Smooth muscle cell (in vitro differentiated cells): ENCODE measurements at regions not wholly inside any gene's neighbourhood (a gene's known extent, or its start where the extent isn't known, plus 50 kb on each side); places are given as distances from the start of the nearest gene placed in this dataset.

Experiments
- DNase-seq: peaks from one replicate; lab custom pipeline; 2025; ENCODE audit not compliant: unreplicated experiment; lab: John Stamatoyannopoulos, UW
- H2AFZ ChIP-seq: fragments of 200-600 bp; sonication (generic); 2 replicates; pipeline ENCODE4 v1.6.0; 2016; ENCODE audit warnings: antibody characterized with exemption, low read depth, mild to moderate bottlenecking
- H3F3A ChIP-seq: fragments of 200-600 bp; sonication (generic); 2 replicates; pipeline ENCODE4 v1.6.0; 2017; ENCODE audit warnings: antibody characterized with exemption, low read depth
- H3K27ac ChIP-seq: fragments of 200-600 bp; sonication (generic); 2 replicates; pipeline ENCODE4 v1.5.1; 2016; ENCODE audit warnings: low read depth, mild to moderate bottlenecking
- H3K27me3 ChIP-seq: fragments of 200-600 bp; sonication (generic); 2 replicates; pipeline ENCODE4 v1.6.1; 2016; ENCODE audit warnings: low read depth, mild to moderate bottlenecking
- H3K36me3 ChIP-seq: fragments of 200-600 bp; sonication (generic); 2 replicates; pipeline ENCODE4 v1.5.1; 2016; ENCODE audit warnings: low read depth
- H3K4me1 ChIP-seq: fragments of 200-600 bp; sonication (generic); 2 replicates; pipeline ENCODE4 v1.5.1; 2016; ENCODE audit warnings: low read depth
- H3K4me2 ChIP-seq: fragments of 200-600 bp; sonication (generic); 2 replicates; pipeline ENCODE4 v1.6.0; 2016; ENCODE audit warnings: mild to moderate bottlenecking
- H3K4me3 ChIP-seq: fragments of 200-600 bp; sonication (generic); 2 replicates; pipeline ENCODE4 v1.5.1; 2016; ENCODE audit warnings: mild to moderate bottlenecking
- H3K79me2 ChIP-seq: fragments of 200-600 bp; sonication (generic); 2 replicates; pipeline ENCODE4 v1.6.0; 2016; ENCODE audit warnings: low read depth, mild to moderate bottlenecking
- H3K9ac ChIP-seq: fragments of 200-600 bp; sonication (generic); 2 replicates; pipeline ENCODE4 v1.6.0; 2016; ENCODE audit warnings: low read depth
- H3K9me3 ChIP-seq: fragments of 200-600 bp; sonication (generic); replicated peaks from 2 replicates; pipeline ENCODE4 v1.5.1; 2016; ENCODE audit warnings: low read depth
- H4K20me1 ChIP-seq: fragments of 200-600 bp; sonication (generic); 2 replicates; pipeline ENCODE4 v1.6.0; 2016; ENCODE audit warnings: low read depth
- WGBS: methylation state at CpG from one replicate; pipeline ENCODE4 v1.1.7; 2016; ENCODE audit warnings: low lambda C conversion rate; 5-methylcytosine and 5-hydroxymethylcytosine counted together
- TF ChIP-seq, protein P1 (sequence below): fragments of 200-600 bp; sonication (generic); IDR thresholded peaks from 2 replicates; pipeline ENCODE4 v1.5.1; 2017; ENCODE audit warnings: borderline replicate concordance, mild to moderate bottlenecking, antibody characterized with exemption; ENCODE audit not compliant: insufficient read depth, poor library complexity, severe bottlenecking

GRCh38 chr22:26906464-26906863 lies 249.1 kb downstream of the MIAT start:
- Histone ChIP-seq H3K27me3 (peaks cover 83% of the 10 kb centered on the region), H3F3A (no peaks in the 10 kb centered on the region)
- 90% methylated on average over 10 of the region's 10 CpGs for WGBS

DNA sequence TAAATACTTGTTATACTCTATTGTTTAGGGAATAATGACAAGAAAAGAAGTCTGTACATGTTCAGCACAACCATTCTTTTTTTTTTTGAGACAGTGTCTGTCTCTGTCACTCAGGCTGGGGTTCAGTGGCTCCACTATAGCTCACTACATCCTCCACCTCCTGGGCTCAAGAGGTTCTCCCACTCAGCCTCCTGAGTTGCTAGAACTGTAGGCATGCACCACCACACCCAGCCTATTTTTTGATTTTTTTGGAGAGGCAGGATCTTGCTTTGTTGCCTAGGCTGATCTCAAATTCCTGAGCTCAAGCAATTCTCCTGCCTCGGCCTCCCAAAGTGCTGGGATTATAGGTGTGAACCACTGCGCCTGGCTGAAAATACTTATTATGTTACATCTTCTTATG lies 250.0 kb downstream of the MIAT start:
- no peaks in the 10 kb centered on the region for H4K20me1 ChIP-seq
- no peak overlapping the region for H3K9ac ChIP-seq
- TF ChIP-seq, protein P1, sequence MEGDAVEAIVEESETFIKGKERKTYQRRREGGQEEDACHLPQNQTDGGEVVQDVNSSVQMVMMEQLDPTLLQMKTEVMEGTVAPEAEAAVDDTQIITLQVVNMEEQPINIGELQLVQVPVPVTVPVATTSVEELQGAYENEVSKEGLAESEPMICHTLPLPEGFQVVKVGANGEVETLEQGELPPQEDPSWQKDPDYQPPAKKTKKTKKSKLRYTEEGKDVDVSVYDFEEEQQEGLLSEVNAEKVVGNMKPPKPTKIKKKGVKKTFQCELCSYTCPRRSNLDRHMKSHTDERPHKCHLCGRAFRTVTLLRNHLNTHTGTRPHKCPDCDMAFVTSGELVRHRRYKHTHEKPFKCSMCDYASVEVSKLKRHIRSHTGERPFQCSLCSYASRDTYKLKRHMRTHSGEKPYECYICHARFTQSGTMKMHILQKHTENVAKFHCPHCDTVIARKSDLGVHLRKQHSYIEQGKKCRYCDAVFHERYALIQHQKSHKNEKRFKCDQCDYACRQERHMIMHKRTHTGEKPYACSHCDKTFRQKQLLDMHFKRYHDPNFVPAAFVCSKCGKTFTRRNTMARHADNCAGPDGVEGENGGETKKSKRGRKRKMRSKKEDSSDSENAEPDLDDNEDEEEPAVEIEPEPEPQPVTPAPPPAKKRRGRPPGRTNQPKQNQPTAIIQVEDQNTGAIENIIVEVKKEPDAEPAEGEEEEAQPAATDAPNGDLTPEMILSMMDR, result no peak
- DNase-seq, result no peak
- H2AFZ ChIP-seq, result no peak overlapping the region
- no peak overlapping the region for H3K4me3 ChIP-seq
- 93% methylated on average over 2 of the region's 2 CpGs for WGBS
- H3F3A ChIP-seq, result no peaks in the 10 kb centered on the region
- peaks cover 92% of the 10 kb centered on the region for H3K27me3 ChIP-seq
- no peaks in the 10 kb centered on the region for H3K36me3 ChIP-seq
- peaks cover 8% of the 10 kb centered on the region for H3K4me1 ChIP-seq
- no peak overlapping the region for H3K27ac ChIP-seq
- no peaks in the 10 kb centered on the region for H3K9me3 ChIP-seq
- H3K79me2 ChIP-seq, result no peaks in the 10 kb centered on the region
- no peak overlapping the region for H3K4me2 ChIP-seq

More at GRCh38 chr22:26906464-26906863, 249.1 kb downstream of the MIAT start:
- H3K9ac ChIP-seq, result no peak overlapping the region
- no peak overlapping the region for H2AFZ ChIP-seq
- peaks cover 8% of the 10 kb centered on the region for H3K4me1 ChIP-seq
- H4K20me1 ChIP-seq, result no peaks in the 10 kb centered on the region
- no peak overlapping the region for H3K27ac ChIP-seq
- H3K9me3 ChIP-seq, result no peaks in the 10 kb centered on the region
- no peaks in the 10 kb centered on the region for H3K36me3 ChIP-seq
- no peak for DNase-seq
- TF ChIP-seq, protein P1, result no peak
- H3K4me3 ChIP-seq, result no peak overlapping the region
- no peaks in the 10 kb centered on the region for H3K79me2 ChIP-seq
- no peak overlapping the region for H3K4me2 ChIP-seq

- H3F3A ChIP-seq, result no peaks in the 10 kb centered on the region
- H3K4me1 ChIP-seq, result no peaks in the 10 kb centered on the region
- no peak overlapping the region for H3K9ac ChIP-seq
- no peaks in the 10 kb centered on the region for H3K9me3 ChIP-seq
- no peak overlapping the region for H3K4me2 ChIP-seq
- no peak for DNase-seq
- H3K79me2 ChIP-seq, result no peaks in the 10 kb centered on the region
- no peak overlapping the region for H3K27ac ChIP-seq
- H3K27me3 ChIP-seq, result peaks cover 93% of the 10 kb centered on the region
- no peaks in the 10 kb centered on the region for H4K20me1 ChIP-seq
- TF ChIP-seq, protein P1, result no peak
- no peaks in the 10 kb centered on the region for H3K36me3 ChIP-seq
- no peak overlapping the region for H2AFZ ChIP-seq
- no peak overlapping the region for H3K4me3 ChIP-seq
- 31% methylated on average over 4 of the region's 4 CpGs for WGBS
These were observed 253.5 kb downstream of the MIAT start for GRCh38 chr22:26910845-26911244.

DNA sequence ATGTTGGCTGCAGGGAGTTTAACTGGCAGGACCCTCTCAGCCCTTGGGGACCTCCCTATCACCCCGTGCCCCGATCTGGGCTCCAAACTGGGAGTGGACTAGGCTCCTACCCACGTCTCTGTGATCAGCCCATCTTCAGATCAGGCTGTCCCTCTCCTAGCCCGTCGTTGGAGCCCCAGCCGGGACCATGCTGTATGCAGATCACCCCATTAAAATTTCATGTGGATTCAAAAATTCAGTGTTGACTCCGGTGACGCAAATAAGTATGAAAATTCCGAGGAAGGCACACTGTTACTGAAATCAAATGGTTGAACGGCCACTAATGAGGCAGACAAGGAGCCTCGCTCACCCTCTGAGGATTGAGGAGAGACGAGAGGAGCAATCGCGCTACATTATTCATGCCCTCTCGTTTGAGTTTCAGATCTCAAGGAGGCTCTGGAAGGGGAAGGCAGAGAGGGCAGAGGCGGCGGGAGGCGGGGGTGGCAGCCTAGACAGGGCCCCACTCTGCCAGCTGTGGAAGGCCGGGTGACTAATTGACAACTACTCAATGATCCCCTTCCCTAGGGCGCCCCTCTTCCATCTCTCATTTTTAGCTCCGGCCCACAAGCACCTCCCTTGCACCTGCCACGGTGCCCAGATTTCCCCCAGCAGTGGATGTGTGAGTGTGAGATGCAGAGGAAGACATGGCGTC lies 255.4 kb downstream of the MIAT start:
- Histone ChIP-seq H4K20me1 (no peaks in the 10 kb centered on the region), H3K27me3 (peaks cover 88% of the 10 kb centered on the region), H3F3A (no peaks in the 10 kb centered on the region), H3K9ac (no peak overlapping the region), H3K4me2 (no peak overlapping the region), H3K27ac (no peak overlapping the region), H3K4me1 (no peaks in the 10 kb centered on the region), H3K9me3 (no peaks in the 10 kb centered on the region), H3K4me3 (no peak overlapping the region), H3K79me2 (no peaks in the 10 kb centered on the region), H3K36me3 (no peaks in the 10 kb centered on the region), H2AFZ (no peak overlapping the region)
- TF ChIP-seq, protein P1, result no peak
- 68% methylated on average over 23 of the region's 23 CpGs for WGBS
- DNase-seq, result no peak
